CD4-positive, alpha-beta T cell treated with Interleukin-6 at 100 ng/mL for 8 hours (primary cell): ENCODE measurements at regions not wholly inside any gene's neighbourhood (a gene's known extent, or its start where the extent isn't known, plus 50 kb on each side); places are given as distances from the start of the nearest gene placed in this dataset.

ENCODE experiments used
- DNase-seq: peaks from one replicate; pipeline ENCODE4 v3.0.0-alpha.2; 2020; ENCODE audit warnings: mixed read lengths, low spot score

DNA sequence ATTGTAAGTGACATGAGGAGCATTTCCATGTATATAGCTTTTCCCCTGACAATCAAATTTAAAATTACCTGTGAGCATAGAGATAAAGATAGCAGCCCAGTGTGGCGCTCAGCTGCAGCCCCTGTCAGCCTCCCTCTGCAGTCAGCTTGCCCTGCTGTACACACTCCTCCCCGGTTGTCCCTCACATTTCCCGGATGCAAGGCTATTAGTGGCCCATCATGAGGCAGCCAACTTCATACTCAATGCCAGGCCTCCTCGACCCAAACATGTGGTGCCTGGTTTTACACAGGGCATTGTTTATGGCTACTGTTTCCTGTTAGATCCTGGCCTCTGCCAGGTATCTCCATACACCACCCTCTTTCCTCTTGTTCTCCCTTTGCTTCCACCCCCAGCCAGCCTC, 116.1 kb upstream of the SH3BP4 start:
- DNase-seq = no peak

DNA sequence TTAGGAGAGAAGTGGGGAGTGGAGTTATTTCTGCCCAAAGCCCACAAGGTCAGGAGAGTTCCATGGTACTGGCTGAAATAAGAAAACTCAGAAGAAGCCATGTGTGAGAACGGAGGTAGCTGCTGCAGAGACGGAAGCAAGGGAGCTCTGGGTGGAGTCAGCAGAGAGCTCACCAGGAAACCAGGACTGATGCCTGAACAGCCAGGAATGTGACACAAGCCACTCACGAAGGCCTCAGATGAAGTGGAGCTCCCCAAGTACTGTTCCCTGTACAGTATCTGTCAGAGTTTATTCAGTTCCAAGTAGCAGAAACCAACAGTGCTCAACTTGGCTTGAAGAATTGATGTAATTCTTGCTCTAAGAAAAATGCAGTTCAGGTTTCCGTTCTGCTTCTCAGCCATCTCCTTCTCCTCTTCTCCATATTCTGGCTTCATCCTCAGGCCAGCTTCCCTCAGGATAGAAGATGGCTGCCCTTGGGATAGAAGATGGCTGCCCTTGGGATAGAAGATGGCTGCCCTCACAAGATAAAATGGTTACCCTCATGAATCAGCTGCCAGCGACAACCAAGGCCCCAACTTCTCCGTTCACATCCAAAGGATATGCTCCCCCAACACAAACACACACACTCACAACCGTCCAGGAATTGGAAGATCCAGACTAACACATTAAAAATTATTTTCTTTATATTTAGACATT, 117.4 kb upstream of the SH3BP4 start:
- no peak for DNase-seq

DNA sequence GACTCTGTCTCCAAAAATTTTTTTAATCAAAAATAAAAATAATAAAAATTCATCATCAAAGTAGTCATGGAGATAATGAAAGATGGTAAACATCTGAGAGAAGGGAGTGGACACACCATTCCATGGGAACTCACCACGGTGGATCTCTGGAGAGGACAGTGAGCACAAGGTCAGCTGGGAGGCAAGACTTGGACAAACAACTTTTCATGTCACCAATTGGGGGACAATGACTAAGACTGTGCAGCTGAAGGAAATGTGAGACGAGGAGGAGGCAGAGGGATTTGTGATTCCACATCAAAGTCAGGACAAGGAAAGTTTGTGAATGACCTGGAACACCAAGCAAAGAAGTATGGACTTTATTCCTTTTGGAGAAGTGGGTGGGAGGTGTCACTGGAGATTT, 121.0 kb upstream of the SH3BP4 start:
- no peak for DNase-seq

DNA sequence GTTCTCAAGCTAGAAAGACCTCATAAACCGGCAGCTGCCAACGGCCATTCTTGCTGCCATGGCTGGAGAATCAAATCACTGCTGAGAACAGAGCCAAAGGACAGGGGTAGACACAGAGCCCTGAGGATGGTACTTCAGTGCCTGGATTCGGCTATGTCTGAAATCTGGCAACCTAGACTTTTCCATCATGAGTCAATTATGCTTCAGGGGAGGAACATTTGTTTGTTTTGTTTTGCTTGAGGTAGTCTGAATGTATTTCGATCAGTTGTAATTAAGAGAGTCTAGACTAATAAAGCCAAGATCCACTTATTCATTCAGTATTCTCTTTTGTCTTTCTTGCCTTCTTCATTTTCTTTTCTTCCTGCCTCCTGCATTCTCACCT, 122.8 kb upstream of the SH3BP4 start:
- no peak for DNase-seq

DNA sequence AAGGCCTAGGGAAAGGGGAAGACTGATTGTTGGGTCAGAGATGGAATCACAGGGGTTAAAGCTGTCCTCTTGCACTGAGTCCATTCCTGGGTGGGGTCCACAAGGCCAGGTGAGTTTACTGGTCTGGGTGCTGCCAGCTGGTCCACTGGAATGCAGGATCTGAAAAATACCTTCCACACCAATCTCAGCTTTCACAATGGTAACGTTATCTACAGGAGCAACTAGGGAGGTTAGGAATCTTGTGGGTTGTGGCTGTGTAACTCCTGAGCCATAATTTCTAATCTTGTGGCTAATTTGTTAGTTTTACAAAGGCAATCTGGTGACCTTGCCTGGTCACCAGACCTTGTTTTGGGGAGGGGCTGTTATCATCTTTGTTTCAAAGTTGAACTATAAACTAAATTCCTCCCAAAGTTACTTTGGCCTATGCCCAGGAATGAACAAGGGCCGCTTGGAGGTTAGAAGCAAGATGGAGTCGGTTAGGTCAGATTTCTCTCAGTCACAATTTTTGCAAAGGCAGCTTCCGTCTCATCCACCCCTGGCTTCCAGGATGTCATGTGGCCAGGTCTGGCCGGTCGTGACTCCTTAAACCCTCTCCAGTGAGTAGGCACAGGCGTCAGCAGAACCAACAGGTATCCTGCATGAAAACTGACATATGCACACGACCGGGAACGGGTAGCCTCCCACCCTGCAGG, 123.3 kb upstream of the SH3BP4 start:
- DNase-seq = no peak

DNA sequence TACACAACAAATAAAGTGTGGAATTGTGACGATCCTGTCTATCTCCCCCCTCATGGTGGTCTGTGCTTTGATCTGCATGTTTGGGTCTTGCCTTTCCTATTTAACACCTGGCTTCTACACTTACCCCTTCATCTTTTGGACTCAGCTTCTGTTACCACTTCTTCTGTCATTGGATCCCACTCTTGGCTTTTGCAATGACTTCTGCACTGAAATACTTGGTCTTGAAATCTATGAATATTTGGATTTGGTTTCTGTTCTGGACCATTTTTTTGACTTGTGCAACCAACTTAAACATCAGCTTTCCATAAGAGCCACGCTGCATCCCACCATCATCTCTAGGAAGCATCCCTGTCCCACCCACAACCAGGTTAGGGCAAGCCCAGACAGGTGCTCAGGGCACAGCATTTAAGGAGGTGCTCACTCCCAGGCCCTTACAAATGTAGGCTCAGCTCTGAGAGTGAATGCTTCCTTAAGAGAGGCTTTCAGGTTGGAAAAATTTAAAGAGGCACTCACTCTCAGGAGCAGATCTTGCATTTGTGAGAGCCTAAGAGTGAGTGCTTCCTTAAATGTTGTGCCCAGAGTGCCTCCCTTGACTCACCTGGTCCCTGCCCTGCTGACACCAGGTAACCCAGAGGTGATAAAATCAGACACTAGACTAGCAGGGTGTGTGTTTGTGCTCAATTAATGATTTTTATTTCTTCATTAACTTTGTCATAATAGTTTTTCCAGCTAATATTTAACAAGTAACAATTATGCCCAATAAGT, 124.5 kb upstream of the SH3BP4 start:
- DNase-seq = no peak

DNA sequence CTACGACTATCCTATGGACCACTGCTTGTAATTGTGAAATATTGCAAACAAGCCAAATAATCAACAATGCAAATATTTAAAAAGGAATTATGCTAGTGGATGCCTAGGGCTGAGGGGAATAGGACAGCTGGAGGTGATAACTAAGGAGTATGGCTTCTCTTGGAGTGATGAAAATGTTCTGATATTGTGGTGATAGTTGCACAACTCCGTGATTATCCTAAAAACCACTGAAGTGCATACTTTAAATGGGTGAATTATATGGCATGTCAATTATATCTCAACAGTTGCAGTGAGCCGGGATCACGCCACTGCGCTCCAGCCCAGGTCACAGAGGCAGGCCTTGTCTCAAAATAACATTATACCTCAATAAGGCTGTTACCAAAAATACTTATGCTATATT, 125.1 kb upstream of the SH3BP4 start:
- DNase-seq = no peak

DNA sequence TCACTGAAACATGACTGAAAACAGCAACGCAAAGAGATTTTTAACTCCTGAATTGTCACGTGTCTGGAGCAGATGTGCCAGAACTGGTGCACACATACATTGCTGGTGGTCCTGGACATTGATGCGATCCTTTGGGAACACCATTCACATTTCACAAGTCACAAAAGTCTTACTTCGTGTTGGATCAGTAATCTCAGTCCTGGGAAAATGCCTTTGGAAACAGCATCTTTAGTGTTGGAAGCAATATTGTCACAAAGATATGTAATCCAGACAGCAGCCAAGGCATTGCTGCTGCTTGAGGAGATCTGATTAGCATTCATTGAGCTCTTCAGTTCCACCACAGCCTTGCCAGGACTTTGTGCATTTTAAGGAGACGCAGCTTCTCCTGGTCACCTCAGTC, 126.2 kb upstream of the SH3BP4 start:
- no peak for DNase-seq

DNA sequence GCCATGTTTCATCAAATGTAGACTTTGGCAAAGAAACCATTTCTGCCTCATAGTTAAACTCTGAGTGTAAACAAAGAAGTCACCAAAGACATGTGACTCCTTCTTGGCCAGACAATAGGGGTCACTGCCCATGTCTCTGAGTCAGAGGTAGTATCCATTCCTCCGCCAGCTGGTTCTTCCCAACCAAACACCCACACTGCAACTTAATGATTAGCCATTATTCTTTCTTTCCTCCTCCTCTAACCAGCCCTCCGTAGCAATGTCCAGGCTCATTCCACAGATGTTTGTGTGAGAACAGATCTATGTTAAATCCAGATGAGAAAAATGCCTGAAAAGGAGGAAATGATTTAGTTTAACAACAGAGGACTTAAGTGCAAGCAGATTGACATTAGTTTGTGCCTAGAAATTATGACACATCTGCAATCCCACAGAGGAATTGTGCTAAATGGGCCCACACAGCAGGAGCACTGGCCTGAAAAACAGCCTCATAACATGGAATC, 127.9 kb upstream of the SH3BP4 start:
- DNase-seq = no peak

DNA sequence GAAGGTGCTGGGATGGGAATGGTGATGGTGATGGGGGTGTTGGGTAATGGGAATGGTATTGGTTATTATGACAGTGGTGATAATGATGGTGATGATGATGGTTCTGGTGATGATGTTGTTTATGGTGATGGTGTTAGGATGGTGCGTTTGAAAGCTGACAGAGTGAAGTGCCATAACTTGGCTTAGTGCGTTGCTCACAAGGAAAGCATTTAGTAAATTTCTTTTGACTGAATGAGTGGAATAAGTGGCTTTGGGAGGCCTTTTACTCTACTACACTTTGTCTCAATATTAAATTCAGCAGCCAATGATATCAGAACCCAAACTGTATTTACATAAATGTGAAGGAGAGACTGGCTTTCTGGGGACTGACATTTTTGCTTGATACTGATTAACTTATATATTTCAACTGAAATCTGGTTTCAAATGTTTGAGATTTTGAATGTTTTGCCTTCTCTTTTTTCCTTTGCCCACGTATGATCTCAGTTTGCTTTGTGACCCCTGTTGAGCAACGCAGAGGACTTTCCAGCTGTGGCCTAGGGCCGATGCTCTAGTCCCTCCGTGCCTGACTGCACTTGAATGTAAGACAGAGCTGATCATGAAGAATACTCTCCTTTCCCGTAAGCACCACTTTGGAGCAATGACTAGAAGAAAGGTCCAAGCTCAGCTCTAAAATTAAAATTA, 128.5 kb upstream of the SH3BP4 start:
- no peak for DNase-seq

DNA sequence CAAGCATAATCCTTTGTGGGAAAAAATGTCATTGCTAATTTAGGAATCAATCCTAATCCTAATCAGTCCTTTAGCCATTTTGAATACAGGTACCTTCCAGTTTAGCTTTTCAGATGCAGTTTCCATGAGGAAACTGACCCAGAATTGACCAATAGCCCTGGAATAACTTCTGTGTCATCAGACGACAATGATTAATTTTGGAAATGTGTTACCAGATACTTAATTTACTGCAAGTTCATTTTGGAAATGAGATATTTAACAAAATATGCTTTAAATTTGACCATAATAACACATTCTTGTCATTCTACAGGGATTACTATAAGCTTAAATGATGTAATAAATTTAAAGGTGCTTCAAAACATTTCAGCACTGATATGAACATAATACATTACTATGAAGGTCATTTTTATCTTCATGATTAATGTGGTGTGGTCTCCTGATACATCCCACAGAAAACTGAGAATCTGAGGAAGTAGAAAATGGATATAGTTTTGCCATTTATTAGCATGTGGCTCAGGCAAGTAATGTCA, 129.8 kb upstream of the SH3BP4 start:
- no peak for DNase-seq

DNA sequence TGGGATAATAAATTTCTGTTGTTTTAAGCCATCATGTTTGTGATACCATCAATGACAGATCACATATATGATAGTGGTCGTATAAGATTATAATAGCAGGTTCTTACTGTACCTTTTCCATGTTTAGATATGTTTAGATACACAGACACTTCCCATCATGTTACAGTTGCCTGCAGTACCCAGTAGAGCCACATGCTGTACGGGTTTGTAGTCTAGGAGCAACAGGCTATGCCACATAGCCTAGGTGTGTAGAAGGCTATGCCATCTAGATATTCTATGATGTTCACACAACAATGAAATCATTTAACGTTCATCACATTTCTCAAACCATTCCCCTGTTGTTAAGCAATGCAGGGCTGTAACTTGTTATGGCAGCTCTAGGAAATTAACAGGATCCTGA, 132.9 kb upstream of the SH3BP4 start:
- DNase-seq = no peak

DNA sequence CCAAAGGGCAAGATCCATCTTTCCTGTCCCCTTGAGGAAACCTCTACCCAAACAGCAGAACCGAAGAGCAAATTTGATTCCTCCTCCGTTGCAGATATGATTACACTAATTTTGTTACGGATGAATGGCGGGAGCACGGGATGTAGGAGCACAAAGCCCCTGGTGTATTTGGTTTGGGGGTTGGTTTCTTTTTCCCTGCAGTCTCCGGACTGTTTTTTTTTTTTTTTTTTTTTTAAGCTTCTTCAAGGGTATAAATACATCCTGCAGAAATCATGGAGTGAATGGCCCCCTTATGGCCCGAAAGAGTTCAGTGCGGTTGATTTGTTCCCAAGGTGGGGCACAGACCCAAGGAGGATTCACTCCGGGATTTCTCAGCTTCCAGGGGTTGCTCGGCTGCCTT, 135.3 kb upstream of the SH3BP4 start:
- DNase-seq = no peak

DNA sequence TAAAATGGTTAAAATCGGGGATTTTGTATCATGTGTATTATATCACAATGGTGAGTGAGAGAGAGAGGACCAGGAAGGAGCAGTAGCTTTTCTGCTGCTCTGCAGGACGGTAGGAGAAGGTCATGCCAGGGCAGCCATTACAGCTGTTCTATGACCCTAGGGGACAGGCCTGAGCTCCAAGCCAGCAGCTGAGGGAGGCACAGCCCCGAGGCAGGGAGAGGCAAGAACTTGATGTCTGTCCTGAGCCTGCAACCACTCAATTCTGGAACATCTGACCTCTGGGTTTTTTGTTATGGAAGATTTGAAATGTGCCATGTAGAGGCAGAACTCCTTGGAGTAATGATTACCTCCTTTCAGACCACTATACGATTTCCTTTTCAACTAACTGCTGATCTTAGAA, 135.8 kb upstream of the SH3BP4 start:
- DNase-seq = no peak

DNA sequence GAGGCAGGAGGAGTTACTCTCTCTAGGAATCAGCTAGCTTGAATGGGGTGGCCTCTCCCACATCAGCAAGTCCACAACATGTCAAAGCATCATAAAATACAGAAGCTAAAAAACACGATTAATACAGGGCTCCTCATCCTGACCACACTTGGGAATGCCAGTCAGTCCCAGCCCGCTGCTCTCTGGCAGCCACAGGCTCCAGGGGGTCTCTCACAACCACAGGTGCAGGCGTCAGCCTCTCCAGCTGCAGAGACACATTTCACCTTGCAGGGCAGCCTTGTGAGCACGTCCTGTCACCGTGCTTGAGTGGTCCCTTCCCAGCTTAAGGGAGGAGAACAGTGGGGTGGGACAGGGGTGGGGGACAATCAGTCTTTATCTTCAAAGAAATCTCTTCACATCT, 137.4 kb upstream of the SH3BP4 start:
- DNase-seq = no peak

DNA sequence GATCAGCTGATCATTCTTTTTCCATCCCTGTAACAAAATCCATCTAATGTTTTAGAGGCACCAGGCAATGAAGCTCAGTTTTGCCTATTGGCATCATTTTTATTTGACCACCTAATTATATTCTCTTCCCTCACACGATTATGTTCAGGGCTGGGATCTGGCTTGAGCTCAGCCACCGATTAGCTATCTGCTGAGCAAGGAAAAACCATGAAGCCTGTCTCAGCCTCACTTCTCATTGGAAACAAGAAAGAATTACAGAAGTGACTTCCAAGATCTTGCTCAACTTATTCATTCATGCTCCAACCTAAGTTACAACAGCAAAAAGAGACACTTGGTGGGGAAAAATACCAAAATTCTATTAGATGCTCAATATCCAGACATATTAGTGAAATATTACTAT, 139.0 kb upstream of the SH3BP4 start:
- no peak for DNase-seq

DNA sequence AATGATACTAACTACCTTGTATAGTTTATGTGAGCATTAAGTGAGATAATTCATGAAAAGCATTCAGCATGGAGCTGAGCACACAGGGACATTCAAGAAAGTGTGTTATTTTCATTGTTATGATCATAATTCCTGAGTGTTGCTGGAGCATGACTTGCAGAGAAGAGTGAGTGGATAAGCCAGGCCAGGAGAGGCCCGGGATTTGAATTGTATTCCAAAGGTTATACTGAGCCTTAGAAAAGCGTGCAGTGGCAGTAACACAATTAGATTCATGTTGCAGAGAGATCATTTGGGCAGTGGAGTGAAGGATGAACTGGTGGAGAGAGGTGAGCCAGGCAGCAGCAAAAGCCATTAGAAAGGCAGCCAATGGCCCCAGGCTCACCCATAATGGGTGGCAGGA, 142.9 kb upstream of the SH3BP4 start:
- no peak for DNase-seq

DNA sequence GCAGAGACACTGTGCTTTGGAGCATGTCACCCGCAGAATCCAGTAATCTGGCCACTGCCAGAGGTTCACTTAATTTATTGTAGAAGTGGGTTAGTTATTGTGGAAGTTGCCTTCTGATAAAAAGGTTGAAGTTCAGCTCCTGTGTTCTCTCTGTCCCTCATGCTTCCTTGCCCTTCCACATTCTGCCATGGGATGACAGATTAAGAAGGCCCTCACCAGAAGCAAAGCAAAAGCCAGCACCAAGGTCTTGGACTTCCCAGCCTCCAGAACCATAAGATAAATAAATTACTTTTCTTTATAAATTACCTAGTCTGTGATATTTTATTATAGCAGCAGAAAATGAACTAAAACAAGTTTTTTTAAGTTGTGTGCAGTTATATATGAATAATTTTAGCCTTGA, 145.0 kb upstream of the SH3BP4 start:
- DNase-seq = no peak

DNA sequence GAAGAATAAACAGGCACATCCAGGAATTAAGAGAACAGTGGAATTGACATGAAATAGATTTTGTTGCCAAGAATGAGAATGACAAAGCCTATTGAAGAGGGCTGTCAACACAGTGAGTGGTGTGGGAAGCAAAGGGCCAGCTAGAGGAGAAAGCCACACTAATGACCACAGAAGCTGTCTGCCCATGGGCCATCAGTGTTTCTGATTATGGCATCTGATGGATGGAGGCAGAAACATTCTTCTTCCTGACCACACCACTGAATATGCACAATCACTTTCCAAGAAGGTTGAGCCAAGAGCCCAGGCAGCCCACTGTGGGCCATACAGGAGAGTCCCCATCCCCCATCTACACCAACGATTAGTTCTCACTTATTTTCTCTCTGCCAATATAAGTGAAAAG, 146.0 kb upstream of the SH3BP4 start:
- DNase-seq = no peak

DNA sequence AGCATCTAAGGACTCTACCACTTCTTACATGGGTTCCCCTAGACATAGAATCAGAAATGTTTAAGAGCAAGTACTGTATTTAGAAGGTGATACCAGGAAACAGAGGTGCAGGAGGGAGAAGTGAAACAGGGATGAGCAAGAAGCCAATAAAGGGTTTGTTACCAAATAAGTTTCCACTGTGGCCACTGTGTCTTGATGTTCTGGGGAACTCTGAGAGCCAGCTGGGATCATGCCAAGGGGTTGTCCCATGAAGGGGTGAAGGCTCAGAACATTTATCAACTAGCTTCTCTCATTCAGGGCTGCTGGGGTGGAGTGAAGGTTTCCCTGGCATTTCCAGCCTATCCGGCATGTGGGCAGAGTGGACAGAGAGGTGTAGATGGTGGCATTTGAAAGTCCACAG, 147.1 kb upstream of the SH3BP4 start:
- no peak for DNase-seq

DNA sequence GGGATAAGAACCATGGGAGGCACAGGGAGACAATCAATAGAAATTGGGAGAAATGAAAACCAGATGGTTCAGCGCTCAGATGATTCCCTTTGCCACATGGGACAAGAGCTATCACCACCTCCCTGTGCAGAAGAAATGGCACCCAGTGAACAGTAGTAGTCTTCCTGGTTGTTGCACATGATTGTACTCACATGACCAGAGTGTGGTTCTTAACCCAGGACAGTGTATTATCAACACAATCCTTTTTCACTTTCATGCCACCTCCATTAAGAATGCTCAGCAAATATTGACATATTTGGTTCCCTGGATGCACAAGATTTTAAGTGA, 149.0 kb upstream of the SH3BP4 start:
- DNase-seq = no peak

DNA sequence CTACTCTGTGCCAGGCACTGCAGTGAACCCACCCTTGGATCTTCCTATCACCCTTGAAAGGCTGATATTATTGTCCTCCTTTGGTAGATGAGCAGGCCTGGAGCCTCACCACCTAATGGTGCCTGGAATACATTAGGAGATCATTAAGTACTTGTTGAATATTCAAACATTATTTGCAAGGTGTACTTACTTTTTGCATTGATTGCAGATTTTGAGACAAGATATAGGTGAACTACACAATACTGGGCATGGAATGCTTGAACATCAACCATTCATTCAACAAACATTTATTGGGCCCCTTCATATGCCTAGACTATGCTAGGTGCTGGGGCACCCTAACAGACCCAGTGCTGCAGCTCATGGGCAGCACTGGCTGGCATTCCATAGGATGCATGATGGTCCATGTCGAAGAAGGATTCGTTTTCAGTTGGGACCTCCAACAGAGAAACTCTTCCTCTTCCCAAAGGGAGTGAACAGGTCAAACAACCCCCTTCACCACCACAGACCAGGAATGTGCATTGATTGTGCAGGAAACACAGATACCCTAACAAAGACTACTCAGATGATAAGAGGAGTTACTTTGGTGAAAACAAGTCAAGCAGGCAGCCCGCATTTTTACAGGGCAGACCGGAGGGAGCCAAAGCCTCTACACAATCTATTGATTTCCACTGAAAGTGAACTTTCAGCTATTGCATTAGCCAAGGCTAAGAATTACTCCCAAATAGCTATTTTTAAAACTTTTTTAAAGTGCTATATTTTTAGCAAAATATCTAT, 149.6 kb upstream of the SH3BP4 start:
- DNase-seq = no peak
